Stimulated activated naive CD8-positive, alpha-beta T cell treated with anti-CD3 and anti-CD28 coated beads, Interleukin-15, amount 100 ng/mL, for 72 hours (primary cell): ENCODE measurements at regions not wholly inside any gene's neighbourhood (a gene's known extent, or its start where the extent isn't known, plus 50 kb on each side); places are given as distances from the start of the nearest gene placed in this dataset.

Experiments
- ATAC-seq: fragments of 150-1000 bp; cut with Tn5 transposase; 2 replicates; pipeline ENCODE4 v1.10.0; 2021; ENCODE audit warnings: mild to moderate bottlenecking, moderate library complexity
- DNase-seq, 2 donors: peaks; one replicate each; pipeline ENCODE4 v3.0.0; 2021 to 2022
- H3K27ac Mint-ChIP-seq, 2 donors: one replicate each; pipeline ENCODE4 v1.8.0; 2022; ENCODE audit warnings: mild to moderate bottlenecking in 2 of 2, mixed read lengths in 2 of 2, moderate library complexity in 2 of 2
- H3K27me3 Mint-ChIP-seq: one replicate; pipeline ENCODE4 v1.8.0; 2022; ENCODE audit warnings: mixed read lengths
- H3K4me1 Mint-ChIP-seq: one replicate; pipeline ENCODE4 v1.8.0; 2022; ENCODE audit warnings: mild to moderate bottlenecking, mixed read lengths
- H3K4me3 Mint-ChIP-seq, 2 donors: one replicate each; pipeline ENCODE4 v1.8.0; 2022; ENCODE audit warnings: mild to moderate bottlenecking in 2 of 2, mixed read lengths in 2 of 2, moderate library complexity in 1 of 2
- H3K9me3 Mint-ChIP-seq, 2 donors: one replicate each; pipeline ENCODE4 v1.8.0; 2022; ENCODE audit warnings: mixed read lengths in 2 of 2

DNA sequence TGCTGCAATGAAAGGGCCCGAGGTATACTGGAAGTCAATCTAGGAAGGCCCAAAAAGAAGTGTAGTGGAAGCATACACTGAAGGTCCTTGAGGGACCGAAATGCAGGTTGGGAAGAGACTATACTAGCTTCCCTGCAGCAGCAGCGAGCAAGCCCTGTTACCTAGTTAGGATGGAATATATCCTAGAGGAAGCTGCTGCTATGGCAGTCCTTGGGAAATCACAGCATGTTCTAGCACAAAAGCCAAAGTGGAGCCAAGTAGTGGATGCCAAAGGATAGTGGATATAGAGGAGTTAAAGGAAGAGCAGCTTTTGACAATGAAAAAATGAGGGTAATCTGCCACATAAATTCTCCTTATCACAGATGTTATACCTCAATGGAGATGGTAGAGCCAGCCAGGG is 123.8 kb upstream of the STARD3NL start:
- ATAC-seq (no peak), DNase-seq (no peak)
- H3K4me1 Mint-ChIP-seq = no peaks in the 10 kb centered on the region
- no peak overlapping the region for H3K27ac Mint-ChIP-seq
- peaks cover 2 to 6% of the 10 kb centered on the region in 2 donors for H3K9me3 Mint-ChIP-seq
- H3K4me3 Mint-ChIP-seq = no peak overlapping the region
- no peaks in the 10 kb centered on the region for H3K27me3 Mint-ChIP-seq

DNA sequence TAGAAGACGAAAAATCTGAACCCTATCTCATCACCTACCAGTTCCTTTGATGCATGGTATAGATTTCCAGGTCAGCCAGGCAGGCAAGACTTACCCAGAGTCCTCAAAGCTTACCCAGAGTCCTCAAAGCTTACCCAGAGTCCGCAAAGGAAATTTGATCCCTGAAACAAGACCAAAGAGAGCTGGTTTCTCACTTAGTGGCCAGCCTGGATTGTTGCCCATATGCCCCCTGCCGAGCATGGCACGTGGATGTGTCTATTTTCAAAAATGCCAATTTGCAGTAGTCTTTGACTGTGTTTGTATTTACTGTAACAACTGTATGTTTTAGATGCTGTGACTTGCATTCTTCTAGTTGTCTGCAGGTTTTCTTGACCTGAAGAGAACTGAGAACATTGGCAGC is 120.2 kb upstream of the STARD3NL start:
- no peaks in the 10 kb centered on the region for H3K9me3 Mint-ChIP-seq
- DNase-seq (no peak), ATAC-seq (no peak)
- no peak overlapping the region for H3K4me3 Mint-ChIP-seq
- H3K4me1 Mint-ChIP-seq = no peaks in the 10 kb centered on the region
- no peak overlapping the region for H3K27ac Mint-ChIP-seq
- H3K27me3 Mint-ChIP-seq = no peaks in the 10 kb centered on the region

- H3K27me3 Mint-ChIP-seq = no peaks in the 10 kb centered on the region
- no peak overlapping the region for H3K4me3 Mint-ChIP-seq
- DNase-seq = no peak
- no peaks in the 10 kb centered on the region for H3K9me3 Mint-ChIP-seq
- H3K27ac Mint-ChIP-seq = no peak overlapping the region
- ATAC-seq = no peak
- H3K4me1 Mint-ChIP-seq = no peaks in the 10 kb centered on the region
Measured at GRCh38 chr7:38060116-38060515, 117.9 kb upstream of the STARD3NL start.

DNA sequence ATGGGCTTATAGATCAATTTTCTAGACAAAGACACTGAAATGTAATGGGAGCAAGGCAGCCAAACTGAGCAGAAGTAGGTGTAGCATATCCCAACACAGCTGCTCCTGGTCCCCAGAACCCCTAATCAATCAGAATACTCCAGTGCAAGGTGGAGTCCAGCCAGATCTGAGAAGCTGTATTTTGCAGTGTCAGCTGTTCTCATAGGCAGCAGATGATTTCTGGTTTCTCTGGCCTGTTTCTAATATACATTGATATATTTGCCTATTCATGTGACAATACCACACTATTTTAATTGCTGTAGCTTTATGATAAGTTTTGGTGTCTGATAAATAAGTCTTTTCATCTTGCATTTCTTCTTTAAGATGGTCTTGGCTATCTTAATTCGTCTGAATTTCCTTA is 117.4 kb upstream of the STARD3NL start:
- no peaks in the 10 kb centered on the region for H3K4me1 Mint-ChIP-seq
- ATAC-seq = no peak

DNA sequence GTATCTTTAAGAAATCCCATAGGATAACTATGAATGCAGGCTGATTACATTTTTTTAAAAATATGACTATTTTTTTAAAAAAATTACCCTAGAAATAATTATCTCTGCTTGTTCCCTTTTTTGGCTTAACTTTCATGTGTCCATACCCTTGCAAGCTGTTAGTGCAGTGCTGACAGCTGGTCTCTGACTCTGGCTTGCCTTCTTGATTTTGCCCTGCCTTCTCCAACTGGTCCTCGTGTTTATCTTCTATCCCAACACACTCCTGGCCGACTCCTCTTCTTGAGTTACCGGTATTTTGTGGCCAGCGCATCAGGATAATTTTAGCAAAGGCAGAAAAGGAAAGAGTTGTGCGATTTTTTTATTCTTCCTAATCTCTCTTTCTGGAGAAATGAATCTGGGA is 111.7 kb upstream of the STARD3NL start:
- no peak for DNase-seq

More for the DNA sequence above, 117.4 kb upstream of the STARD3NL start:
- Mint-ChIP-seq H3K27ac (no peak overlapping the region), H3K27me3 (no peaks in the 10 kb centered on the region), H3K9me3 (no peaks in the 10 kb centered on the region), H3K4me3 (no peak overlapping the region)
- no peak for DNase-seq

DNA sequence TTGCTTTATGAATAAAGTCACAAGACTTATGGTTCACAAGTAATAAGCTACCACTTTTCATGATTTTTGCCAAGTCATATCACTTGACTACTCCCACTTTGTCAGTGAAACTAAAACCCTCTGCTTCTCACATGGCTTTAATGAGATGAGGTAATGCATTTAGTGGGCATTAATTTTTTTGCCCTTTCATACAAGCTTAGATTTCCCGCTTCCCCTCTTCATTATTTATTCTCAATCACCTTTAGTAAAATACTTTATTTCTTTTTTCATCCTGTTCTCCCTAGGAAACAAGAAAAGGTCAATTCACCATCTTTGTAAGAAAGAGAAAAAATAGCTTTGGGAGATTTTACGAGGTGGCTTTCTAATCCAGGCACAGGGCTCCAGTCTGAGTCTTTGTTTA is 109.6 kb upstream of the STARD3NL start:
- no peaks in the 10 kb centered on the region for H3K9me3 Mint-ChIP-seq
- H3K4me1 Mint-ChIP-seq = no peaks in the 10 kb centered on the region
- H3K27ac Mint-ChIP-seq = peak overlapping the region in 1 of 2 donors; percentile 49
- ATAC-seq (no peak), DNase-seq (no peak)
- peaks cover 30% of the 10 kb centered on the region for H3K27me3 Mint-ChIP-seq
- H3K4me3 Mint-ChIP-seq = no peak overlapping the region

More for the DNA sequence above, 111.7 kb upstream of the STARD3NL start:
- no peak overlapping the region for H3K4me3 Mint-ChIP-seq
- ATAC-seq = no peak
- no peak overlapping the region for H3K27ac Mint-ChIP-seq
- no peaks in the 10 kb centered on the region for H3K4me1 Mint-ChIP-seq
- H3K9me3 Mint-ChIP-seq = no peaks in the 10 kb centered on the region
- peaks cover 19% of the 10 kb centered on the region for H3K27me3 Mint-ChIP-seq

- Mint-ChIP-seq H3K9me3 (no peaks in the 10 kb centered on the region), H3K4me1 (no peaks in the 10 kb centered on the region), H3K27ac (no peak overlapping the region), H3K4me3 (no peak overlapping the region), H3K27me3 (peaks cover 34% of the 10 kb centered on the region)
- ATAC-seq = no peak
- no peak for DNase-seq
Measured at GRCh38 chr7:38069052-38069451, 109.0 kb upstream of the STARD3NL start.

DNA sequence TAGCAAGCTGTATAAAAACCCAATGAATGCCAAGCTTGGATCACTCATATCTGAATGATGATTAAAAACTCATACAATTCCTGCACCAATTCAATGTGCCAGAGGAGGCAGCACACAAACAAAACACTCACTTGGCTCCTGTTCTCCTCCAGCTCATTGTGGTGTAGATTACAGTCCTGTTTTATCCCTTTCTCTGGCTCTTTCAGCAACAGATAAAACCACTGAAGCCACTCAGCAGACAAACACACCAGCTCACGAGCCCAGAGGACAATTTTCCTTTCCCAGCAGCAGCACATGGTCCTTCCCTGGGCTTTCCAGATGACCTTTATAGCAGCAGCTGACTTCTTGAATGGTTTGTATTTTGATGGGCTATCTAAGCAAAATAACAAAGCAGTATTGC is 107.3 kb upstream of the STARD3NL start:
- H3K27ac Mint-ChIP-seq = no peak overlapping the region
- H3K9me3 Mint-ChIP-seq = no peaks in the 10 kb centered on the region
- DNase-seq = no peak
- H3K4me1 Mint-ChIP-seq = no peaks in the 10 kb centered on the region
- H3K27me3 Mint-ChIP-seq = peaks cover 51% of the 10 kb centered on the region
- ATAC-seq = no peak
- H3K4me3 Mint-ChIP-seq = no peak overlapping the region

GRCh38 chr7:38086857-38087256 is 91.2 kb upstream of the STARD3NL start:
- Mint-ChIP-seq H3K27me3 (peaks cover 7% of the 10 kb centered on the region), H3K4me3 (no peak overlapping the region), H3K27ac (no peak overlapping the region), H3K9me3 (peaks cover 0 to 5% of the 10 kb centered on the region in 2 donors), H3K4me1 (no peaks in the 10 kb centered on the region)
- ATAC-seq (no peak), DNase-seq (no peak)

DNA sequence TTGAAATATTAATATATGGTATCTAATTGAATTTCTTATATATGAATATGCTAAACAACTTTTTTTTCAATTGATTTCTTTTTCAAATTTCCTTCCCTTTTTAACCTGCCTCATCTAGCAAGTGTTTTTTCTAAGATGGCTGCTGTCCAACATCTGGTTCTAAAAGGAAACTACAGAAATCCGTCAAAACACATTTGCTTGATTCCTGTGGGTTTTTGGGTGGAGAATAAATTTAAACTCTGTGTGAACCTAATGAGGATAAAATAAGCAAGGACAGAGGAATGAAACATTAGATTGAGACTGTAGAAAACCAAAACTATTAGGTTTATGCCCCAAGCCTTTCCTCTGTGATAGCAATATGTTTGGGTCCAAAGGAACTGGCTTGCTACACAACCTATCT is 75.5 kb upstream of the STARD3NL start:
- Mint-ChIP-seq H3K27ac (no peak overlapping the region), H3K4me3 (no peak overlapping the region), H3K27me3 (no peaks in the 10 kb centered on the region), H3K4me1 (no peaks in the 10 kb centered on the region), H3K9me3 (peaks cover 11 to 28% of the 10 kb centered on the region in 2 donors)
- no peak for ATAC-seq
- DNase-seq = no peak

GRCh38 chr7:38105874-38106483 is 72.1 kb upstream of the STARD3NL start:
- Mint-ChIP-seq H3K4me3 (no peak overlapping the region), H3K27ac (no peak overlapping the region), H3K4me1 (no peaks in the 10 kb centered on the region), H3K27me3 (no peaks in the 10 kb centered on the region), H3K9me3 (peaks cover 0 to 3% of the 10 kb centered on the region in 2 donors)
- peak; percentile 65 for ATAC-seq
- no peak for DNase-seq

DNA sequence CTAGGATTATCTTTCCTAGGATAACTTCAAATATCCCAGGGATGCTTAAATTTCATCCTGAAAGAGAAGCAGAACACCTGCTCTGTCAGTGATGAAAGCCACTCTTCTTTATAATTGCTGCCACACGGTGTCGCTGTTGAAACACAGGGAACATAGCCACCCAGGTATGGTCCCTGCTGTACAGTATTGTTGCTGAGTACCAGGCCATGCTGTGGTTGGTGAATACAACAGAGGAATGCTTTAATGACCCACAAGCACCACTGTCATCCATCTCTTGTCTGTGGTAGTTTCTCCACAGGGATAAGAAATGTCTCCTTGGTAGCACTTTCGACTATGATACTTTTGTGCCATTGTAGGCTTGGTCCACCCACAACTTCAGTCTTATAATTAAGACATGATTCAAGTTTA is 70.6 kb upstream of the STARD3NL start:
- DNase-seq (peak; percentile 59), ATAC-seq (peak; percentile 86)
- Mint-ChIP-seq H3K27me3 (no peaks in the 10 kb centered on the region), H3K4me1 (no peaks in the 10 kb centered on the region), H3K27ac (no peak overlapping the region), H3K9me3 (no peaks in the 10 kb centered on the region), H3K4me3 (no peak overlapping the region)

DNA sequence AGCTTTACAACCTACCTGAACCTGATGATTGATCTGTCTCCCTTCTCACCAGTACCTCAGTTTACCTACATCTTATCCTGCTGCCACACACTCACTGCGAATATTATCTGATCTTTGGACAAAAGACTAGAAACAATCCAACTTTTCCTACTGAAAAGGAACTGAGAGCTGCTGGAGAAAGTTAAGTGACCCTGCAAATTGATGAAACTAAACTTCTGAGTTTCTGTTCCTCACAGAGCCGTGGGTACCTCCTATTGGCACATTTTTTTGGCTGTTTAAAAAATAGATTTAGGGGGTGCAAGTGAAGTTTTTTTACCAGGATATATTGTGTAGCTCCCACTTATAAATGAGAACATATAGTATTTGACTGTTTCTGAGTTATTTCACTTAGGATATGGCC is 66.0 kb upstream of the STARD3NL start:
- no peak overlapping the region for H3K4me3 Mint-ChIP-seq
- no peak for ATAC-seq
- H3K27ac Mint-ChIP-seq = no peak overlapping the region

GRCh38 chr7:38120076-38120475 is 58.0 kb upstream of the STARD3NL start:
- H3K4me1 Mint-ChIP-seq = no peaks in the 10 kb centered on the region
- H3K9me3 Mint-ChIP-seq = peaks cover 4 to 8% of the 10 kb centered on the region in 2 donors
- ATAC-seq = no peak
- H3K27ac Mint-ChIP-seq = no peak overlapping the region
- peaks cover 33% of the 10 kb centered on the region for H3K27me3 Mint-ChIP-seq
- no peak overlapping the region for H3K4me3 Mint-ChIP-seq
- no peak for DNase-seq

More for the DNA sequence above, 66.0 kb upstream of the STARD3NL start:
- Mint-ChIP-seq H3K27me3 (peaks cover 19% of the 10 kb centered on the region), H3K9me3 (no peaks in the 10 kb centered on the region), H3K4me1 (no peaks in the 10 kb centered on the region)
- DNase-seq = no peak

GRCh38 chr7:38122501-38122900 is 55.5 kb upstream of the STARD3NL start:
- H3K27me3 Mint-ChIP-seq = peaks cover 19% of the 10 kb centered on the region
- DNase-seq (no peak), ATAC-seq (no peak)
- H3K9me3 Mint-ChIP-seq = peaks cover 4 to 8% of the 10 kb centered on the region in 2 donors
- H3K4me1 Mint-ChIP-seq = peaks cover 6% of the 10 kb centered on the region
- H3K4me3 Mint-ChIP-seq = no peak overlapping the region
- no peak overlapping the region for H3K27ac Mint-ChIP-seq

DNA sequence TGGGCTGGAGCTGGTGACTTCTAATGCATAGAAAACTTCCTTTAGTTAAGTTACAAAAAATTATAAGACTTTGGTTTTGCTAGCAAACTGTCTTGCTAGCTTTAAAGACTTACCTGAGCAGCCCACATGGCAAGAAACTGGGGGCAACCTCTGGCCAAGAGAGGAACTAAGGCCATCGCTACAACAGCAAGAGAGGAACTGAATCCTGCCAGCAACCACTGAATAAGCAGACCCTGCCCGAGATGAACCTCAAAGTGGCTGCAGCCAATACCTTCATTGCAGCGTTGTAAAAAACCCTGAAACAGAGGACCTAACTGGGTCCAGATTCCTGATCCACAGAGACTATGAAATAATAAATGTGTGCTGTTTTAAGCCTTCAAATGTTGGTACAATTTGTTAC is 54.6 kb upstream of the STARD3NL start:
- DNase-seq = no peak
- H3K9me3 Mint-ChIP-seq = peaks cover 4 to 8% of the 10 kb centered on the region in 2 donors
- peaks cover 10% of the 10 kb centered on the region for H3K4me1 Mint-ChIP-seq
- H3K27me3 Mint-ChIP-seq = peaks cover 9% of the 10 kb centered on the region
- ATAC-seq = no peak
- no peak overlapping the region for H3K27ac Mint-ChIP-seq
- H3K4me3 Mint-ChIP-seq = no peak overlapping the region
